ENCODE measurements at regions not wholly inside any gene's neighbourhood (a gene's known extent, or its start where the extent isn't known, plus 50 kb on each side); places are given as distances from the start of the nearest gene placed in this dataset.

DNA sequence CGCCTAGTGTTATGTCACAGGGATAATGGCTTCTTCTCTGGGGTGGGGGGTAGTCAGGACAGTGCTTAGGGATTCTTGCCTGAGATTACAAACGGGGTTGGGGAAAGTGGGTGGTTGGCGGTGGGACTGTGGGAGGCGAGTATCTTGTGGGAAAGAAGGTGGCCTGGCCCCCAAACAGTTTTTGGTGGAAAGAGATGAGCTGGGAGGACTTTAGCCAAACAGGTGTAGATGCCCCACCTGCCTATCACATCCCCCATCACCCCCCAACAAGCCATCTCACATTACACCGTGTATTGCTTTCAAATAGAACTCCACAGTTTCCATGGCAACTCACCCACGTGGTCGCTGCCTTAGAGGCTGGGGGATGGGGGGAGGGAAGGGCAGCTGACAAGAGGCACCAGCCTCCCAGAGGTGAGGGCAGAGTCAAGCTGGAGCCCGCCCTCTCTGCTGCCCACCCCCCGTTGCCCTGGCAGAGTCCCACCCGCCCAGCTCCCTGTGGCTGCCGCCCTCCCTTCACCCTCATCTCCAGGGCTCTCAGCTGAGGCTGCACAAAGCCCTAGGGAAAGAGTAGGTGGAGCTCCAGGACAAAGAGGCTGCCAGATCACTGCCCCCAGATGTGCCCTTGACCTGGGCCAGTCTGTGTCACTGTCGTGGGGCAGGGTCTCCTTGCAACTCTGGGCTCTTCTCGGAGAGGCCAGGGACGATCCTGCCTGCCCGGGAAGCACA, 98.3 kb downstream of the LRRC74A start:
- no peak for DNase-seq

DNA sequence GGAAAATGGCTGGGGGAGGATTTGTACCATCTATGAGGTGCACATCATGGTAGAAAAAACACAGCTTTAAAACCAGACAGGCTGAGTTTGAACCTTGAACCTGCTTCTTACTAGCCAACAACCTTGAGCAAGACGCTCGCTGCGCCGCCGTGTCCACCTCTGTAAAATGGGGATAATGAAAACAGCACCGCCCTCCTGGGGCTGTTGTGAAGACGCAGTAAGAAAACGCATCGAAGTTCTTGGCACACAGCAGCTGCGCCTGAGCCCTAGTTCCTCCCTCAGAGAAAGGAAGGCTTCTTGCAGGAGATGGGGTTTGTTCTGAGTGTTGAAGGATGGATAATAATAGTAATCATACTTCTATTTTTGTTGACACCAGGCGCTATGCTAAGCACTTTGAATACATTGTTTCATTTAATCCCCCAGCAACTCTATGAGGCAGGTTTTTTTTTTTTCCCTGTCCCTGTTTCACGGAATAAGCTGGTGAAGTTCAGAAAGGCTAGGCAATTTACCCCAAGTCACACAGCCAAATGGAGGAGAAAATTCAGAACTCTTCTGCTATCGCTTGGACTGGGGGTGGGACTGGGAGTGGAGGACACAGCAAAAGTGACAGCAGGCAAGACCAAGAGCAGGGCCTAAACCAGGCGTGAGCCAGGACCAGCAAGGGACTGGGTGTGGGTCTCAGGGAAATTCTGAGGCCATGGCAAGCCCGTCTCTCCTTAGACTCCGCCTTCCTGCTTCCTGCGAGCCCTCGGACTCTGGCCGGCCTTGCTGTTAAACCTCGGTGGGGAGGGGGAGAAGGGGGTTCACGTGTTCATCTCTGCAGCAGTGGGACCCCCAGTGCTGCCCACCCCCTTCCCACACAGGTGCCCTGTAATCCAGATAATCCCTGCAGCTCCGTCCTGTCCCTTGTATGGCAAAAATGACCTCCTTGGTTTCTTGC, 97.5 kb downstream of the LRRC74A start:
- DNase-seq: no peak

DNA sequence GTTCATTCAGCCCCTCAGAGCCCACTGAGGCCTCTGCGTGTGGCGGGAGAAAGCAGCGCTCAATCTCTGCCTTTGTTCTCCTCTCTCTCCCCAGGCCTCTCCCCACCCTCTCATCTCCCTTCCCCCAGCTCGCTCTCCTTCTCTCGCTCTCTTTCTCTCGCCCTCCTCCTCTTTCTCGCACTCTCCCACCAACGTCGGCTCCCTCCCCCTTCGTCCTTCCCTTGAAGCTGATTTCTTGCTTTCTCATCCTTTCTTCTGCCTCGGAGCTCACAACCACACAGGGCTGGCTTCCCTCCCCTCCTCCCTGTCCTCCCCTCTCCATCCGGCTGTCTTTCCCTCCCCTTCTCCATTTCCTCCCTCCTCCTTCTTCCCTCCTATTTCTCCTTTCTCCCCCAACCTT, 96.4 kb downstream of the LRRC74A start:
- DNase-seq: no peak

- DNase-seq: no peak
These were observed 95.9 kb downstream of the LRRC74A start for GRCh38 chr14:76922092-76922491.

- no peak for DNase-seq
These were observed 94.8 kb downstream of the LRRC74A start for GRCh38 chr14:76921088-76921399.

DNA sequence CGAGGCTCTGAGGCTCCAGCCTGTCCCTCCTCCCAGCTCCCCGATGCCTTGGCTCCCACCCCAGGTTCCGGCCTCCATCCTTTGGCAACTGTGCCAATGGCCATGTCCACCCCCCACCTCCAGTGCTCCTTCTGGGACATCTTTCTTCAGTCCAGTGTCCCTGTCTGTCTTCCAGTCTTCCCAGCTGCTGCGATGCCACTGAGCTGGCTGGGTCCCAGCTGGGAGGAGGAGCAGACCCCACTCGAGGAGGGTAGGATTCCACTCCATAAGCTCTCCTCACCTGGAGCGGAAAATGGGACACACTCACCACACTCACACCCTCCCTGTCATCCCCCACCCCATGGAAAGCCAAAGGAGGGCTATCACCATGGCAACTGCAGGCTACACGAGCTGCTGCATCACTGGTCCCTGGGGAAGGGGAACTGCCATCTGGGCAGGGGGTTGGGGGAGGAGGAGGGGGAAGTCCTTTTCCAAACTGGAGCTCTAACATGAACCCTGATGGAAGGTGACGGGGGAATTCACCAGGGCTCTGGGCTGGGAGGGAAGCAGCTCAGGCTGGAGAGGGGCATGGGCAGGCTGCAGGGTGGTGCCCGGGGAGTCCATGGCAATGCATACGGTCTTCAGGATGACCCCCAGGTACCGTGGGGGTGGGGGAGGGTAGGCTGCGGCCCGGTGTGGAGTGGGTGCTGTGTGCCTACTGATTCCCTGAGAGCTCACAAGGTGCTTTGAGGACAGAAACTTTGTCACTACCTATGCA, 94.3 kb downstream of the LRRC74A start:
- DNase-seq: no peak

DNA sequence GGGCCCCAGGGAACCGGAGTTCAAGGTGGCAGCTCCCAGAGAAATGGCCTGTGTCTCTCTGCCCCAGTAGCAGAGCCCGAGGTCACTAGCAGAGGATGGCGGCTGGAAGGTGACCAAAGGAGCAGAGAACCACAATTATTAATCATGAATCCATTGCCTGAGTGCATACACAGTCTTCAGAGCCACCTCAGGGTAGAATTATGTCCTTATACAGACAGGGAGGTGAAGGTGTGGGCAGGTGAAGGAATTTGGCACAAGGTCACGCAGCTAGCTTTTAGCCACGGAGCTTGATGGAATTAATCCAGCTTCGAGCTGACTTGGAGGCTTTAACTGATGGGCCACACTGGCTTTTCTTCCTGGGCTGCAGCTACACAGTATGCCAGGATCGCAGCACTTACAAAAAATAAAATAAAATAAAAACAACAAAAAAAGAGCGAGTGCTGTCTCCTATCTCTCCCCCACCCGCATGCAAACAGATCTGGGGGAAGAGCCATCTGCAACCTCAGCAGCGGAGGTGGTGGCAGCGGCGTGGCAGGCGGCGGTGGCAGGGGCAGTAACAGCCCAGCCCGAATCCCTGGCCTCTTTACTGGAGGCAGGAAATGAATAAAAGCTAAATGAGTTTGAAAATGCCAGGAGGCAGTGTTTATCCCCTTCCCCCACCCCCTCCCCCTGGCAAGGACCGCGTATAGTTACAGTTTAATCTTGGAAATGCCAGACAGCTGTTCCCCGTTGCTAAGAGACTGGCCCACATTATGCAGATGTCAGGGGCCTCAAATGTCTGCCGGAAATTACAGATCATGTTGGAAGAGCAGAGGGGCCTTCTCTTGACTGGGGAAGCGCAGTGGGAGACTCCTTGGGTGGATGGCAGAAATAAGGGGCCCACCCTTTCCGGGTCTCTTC, 93.5 kb downstream of the LRRC74A start:
- peak; percentile 56 for DNase-seq
